Neural cell (in vitro differentiated cells): ENCODE measurements at regions not wholly inside any gene's neighbourhood (a gene's known extent, or its start where the extent isn't known, plus 50 kb on each side); places are given as distances from the start of the nearest gene placed in this dataset.

Experiments
- CTCF ChIP-seq: fragments of 450-650 bp; IDR thresholded peaks from 2 replicates; pipeline ENCODE4 v1.5.1; 2014; ENCODE audit warnings: antibody characterized with exemption, mild to moderate bottlenecking, moderate library complexity; ENCODE audit not compliant: poor library complexity, severe bottlenecking
- EZH2 ChIP-seq: fragments of 200-600, 300-800 bp; shearing (Covaris generic), sonication (generic); IDR thresholded peaks from 2 replicates; pipeline ENCODE4 v1.6.1; 2014; ENCODE audit warnings: antibody characterized with exemption, low read length, borderline replicate concordance, mild to moderate bottlenecking; ENCODE audit not compliant: insufficient read depth, poor library complexity, severe bottlenecking
- MXI1 ChIP-seq: fragments of 450-650 bp; conservative IDR thresholded peaks from 2 replicates; pipeline ENCODE4 v1.6.1; 2014; ENCODE audit warnings: antibody characterized with exemption, mild to moderate bottlenecking; ENCODE audit not compliant: poor library complexity, severe bottlenecking
- POLR2AphosphoS5 ChIP-seq: IDR thresholded peaks from 2 replicates; pipeline ENCODE4 v1.6.1; 2012
- RAD21 ChIP-seq: fragments of 450-650 bp; conservative IDR thresholded peaks from 2 replicates; pipeline ENCODE4 v1.6.1; 2014; ENCODE audit warnings: antibody characterized with exemption, mild to moderate bottlenecking, moderate library complexity

- no peak for TF ChIP-seq CTCF
- TF ChIP-seq POLR2AphosphoS5, result no peak
- TF ChIP-seq RAD21, result no peak
- no peak for TF ChIP-seq MXI1
- TF ChIP-seq EZH2, result no peak
These were observed 59.8 kb upstream of the RXRA start for GRCh38 chr9:134266418-134266817.
